GM12878 (cell line): ENCODE measurements at regions not wholly inside any gene's neighbourhood (a gene's known extent, or its start where the extent isn't known, plus 50 kb on each side); places are given as distances from the start of the nearest gene placed in this dataset.

Experiments
- BCL11A ChIP-seq: IDR thresholded peaks from 2 replicates; pipeline ENCODE4 v1.6.1; 2011; ENCODE audit warnings: low read depth, low read length
- CHD2 ChIP-seq: IDR thresholded peaks from 2 replicates; pipeline ENCODE4 v1.6.1; 2011; ENCODE audit warnings: low read depth, low read length, improper control_type of control experiment, borderline replicate concordance
- GABPA ChIP-seq: IDR thresholded peaks from 2 replicates; pipeline ENCODE4 v1.6.1; 2014; ENCODE audit warnings: antibody characterized with exemption, low read depth, mild to moderate bottlenecking, inconsistent platforms
- KAT2A ChIP-seq: conservative IDR thresholded peaks from 2 replicates; pipeline ENCODE4 v1.6.1; 2011; ENCODE audit warnings: low read depth, low read length; ENCODE audit not compliant: control insufficient read depth
- PAX5 ChIP-seq: IDR thresholded peaks from 2 replicates; pipeline ENCODE4 v1.6.1; 2011; ENCODE audit warnings: low read depth, low read length, borderline replicate concordance
- RB1 ChIP-seq: fragments of 450-650 bp; formaldehyde crosslinking; IDR thresholded peaks from 2 replicates; pipeline ENCODE4 v1.6.1; 2017; ENCODE audit warnings: mild to moderate bottlenecking, borderline replicate concordance
- SP1 ChIP-seq: IDR thresholded peaks from one replicate; pipeline ENCODE4 v1.6.1; 2011; ENCODE audit warnings: low read depth, low read length
- TAF1 ChIP-seq: IDR thresholded peaks from 2 replicates; pipeline ENCODE4 v1.6.1; 2011; ENCODE audit warnings: mild to moderate bottlenecking, low read depth, low read length, borderline replicate concordance
- TBL1XR1 ChIP-seq: IDR thresholded peaks from 2 replicates; pipeline ENCODE4 v1.6.1; 2012; ENCODE audit warnings: low read depth, low read length, improper control_type of control experiment
- TF ChIP-seq, protein P1 (sequence below): fragments of 450-650 bp; IDR thresholded peaks from 2 replicates; pipeline ENCODE4 v1.6.1; 2017; ENCODE audit warnings: mild to moderate bottlenecking, moderate library complexity
- TF ChIP-seq, protein P2 (sequence below): IDR thresholded peaks from 2 replicates; pipeline ENCODE4 v1.6.1; 2011; ENCODE audit warnings: low read depth, low read length, improper control_type of control experiment, borderline replicate concordance
- TF ChIP-seq, protein P3 (sequence below): fragments of 450-650 bp; IDR thresholded peaks from 2 replicates; pipeline ENCODE4 v1.6.1; 2017; ENCODE audit warnings: mild to moderate bottlenecking
- TF ChIP-seq, protein P4 (sequence below): fragments of 450-650 bp; formaldehyde crosslinking; IDR thresholded peaks from 2 replicates; pipeline ENCODE4 v1.5.0; 2022; ENCODE audit warnings: mild to moderate bottlenecking, missing genetic modification characterization

DNA sequence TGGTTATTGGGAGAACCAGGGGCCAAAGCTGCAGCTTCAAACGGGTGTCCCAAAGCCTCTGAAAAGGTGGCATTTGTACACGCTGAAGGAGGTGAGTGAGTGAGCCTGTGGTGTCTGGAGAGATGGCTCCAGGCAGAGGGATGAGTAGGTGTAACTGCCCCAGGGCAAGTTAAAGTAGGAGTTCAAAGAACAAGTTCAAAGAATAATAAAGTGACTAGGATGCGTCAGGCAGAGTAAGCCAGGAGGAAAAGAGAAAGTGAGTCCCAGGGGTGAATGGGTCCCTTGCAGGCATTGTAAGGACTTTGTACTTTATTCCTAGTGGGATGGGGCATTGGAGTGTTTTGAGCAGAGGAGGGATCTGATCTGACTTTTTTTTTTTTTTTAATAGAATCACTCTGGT is 201.4 kb upstream of the PWP1 start (continued):
- TF ChIP-seq, protein P1, sequence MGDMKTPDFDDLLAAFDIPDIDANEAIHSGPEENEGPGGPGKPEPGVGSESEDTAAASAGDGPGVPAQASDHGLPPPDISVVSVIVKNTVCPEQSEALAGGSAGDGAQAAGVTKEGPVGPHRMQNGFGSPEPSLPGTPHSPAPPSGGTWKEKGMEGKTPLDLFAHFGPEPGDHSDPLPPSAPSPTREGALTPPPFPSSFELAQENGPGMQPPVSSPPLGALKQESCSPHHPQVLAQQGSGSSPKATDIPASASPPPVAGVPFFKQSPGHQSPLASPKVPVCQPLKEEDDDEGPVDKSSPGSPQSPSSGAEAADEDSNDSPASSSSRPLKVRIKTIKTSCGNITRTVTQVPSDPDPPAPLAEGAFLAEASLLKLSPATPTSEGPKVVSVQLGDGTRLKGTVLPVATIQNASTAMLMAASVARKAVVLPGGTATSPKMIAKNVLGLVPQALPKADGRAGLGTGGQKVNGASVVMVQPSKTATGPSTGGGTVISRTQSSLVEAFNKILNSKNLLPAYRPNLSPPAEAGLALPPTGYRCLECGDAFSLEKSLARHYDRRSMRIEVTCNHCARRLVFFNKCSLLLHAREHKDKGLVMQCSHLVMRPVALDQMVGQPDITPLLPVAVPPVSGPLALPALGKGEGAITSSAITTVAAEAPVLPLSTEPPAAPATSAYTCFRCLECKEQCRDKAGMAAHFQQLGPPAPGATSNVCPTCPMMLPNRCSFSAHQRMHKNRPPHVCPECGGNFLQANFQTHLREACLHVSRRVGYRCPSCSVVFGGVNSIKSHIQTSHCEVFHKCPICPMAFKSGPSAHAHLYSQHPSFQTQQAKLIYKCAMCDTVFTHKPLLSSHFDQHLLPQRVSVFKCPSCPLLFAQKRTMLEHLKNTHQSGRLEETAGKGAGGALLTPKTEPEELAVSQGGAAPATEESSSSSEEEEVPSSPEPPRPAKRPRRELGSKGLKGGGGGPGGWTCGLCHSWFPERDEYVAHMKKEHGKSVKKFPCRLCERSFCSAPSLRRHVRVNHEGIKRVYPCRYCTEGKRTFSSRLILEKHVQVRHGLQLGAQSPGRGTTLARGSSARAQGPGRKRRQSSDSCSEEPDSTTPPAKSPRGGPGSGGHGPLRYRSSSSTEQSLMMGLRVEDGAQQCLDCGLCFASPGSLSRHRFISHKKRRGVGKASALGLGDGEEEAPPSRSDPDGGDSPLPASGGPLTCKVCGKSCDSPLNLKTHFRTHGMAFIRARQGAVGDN: no peak
- TF ChIP-seq BCL11A: no peak
- no peak for TF ChIP-seq KAT2A
- TF ChIP-seq, protein P2, sequence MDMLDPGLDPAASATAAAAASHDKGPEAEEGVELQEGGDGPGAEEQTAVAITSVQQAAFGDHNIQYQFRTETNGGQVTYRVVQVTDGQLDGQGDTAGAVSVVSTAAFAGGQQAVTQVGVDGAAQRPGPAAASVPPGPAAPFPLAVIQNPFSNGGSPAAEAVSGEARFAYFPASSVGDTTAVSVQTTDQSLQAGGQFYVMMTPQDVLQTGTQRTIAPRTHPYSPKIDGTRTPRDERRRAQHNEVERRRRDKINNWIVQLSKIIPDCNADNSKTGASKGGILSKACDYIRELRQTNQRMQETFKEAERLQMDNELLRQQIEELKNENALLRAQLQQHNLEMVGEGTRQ: no peak
- no peak for TF ChIP-seq PAX5
- TF ChIP-seq, protein P3, sequence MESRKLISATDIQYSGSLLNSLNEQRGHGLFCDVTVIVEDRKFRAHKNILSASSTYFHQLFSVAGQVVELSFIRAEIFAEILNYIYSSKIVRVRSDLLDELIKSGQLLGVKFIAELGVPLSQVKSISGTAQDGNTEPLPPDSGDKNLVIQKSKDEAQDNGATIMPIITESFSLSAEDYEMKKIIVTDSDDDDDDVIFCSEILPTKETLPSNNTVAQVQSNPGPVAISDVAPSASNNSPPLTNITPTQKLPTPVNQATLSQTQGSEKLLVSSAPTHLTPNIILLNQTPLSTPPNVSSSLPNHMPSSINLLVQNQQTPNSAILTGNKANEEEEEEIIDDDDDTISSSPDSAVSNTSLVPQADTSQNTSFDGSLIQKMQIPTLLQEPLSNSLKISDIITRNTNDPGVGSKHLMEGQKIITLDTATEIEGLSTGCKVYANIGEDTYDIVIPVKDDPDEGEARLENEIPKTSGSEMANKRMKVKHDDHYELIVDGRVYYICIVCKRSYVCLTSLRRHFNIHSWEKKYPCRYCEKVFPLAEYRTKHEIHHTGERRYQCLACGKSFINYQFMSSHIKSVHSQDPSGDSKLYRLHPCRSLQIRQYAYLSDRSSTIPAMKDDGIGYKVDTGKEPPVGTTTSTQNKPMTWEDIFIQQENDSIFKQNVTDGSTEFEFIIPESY: no peak
- TF ChIP-seq CHD2: no peak
- no peak for TF ChIP-seq SP1
- TF ChIP-seq GABPA: no peak
- TF ChIP-seq RB1: no peak
- TF ChIP-seq TBL1XR1: no peak
- no peak for TF ChIP-seq TAF1
- TF ChIP-seq, protein P4, sequence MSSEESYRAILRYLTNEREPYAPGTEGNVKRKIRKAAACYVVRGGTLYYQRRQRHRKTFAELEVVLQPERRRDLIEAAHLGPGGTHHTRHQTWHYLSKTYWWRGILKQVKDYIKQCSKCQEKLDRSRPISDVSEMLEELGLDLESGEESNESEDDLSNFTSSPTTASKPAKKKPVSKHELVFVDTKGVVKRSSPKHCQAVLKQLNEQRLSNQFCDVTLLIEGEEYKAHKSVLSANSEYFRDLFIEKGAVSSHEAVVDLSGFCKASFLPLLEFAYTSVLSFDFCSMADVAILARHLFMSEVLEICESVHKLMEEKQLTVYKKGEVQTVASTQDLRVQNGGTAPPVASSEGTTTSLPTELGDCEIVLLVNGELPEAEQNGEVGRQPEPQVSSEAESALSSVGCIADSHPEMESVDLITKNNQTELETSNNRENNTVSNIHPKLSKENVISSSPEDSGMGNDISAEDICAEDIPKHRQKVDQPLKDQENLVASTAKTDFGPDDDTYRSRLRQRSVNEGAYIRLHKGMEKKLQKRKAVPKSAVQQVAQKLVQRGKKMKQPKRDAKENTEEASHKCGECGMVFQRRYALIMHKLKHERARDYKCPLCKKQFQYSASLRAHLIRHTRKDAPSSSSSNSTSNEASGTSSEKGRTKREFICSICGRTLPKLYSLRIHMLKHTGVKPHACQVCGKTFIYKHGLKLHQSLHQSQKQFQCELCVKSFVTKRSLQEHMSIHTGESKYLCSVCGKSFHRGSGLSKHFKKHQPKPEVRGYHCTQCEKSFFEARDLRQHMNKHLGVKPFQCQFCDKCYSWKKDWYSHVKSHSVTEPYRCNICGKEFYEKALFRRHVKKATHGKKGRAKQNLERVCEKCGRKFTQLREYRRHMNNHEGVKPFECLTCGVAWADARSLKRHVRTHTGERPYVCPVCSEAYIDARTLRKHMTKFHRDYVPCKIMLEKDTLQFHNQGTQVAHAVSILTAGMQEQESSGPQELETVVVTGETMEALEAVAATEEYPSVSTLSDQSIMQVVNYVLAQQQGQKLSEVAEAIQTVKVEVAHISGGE (CRISPR knock-in tag): no peak
